Panc1 (cell line): ENCODE measurements at regions not wholly inside any gene's neighbourhood (a gene's known extent, or its start where the extent isn't known, plus 50 kb on each side); places are given as distances from the start of the nearest gene placed in this dataset.

Source experiments
- ATAC-seq: fragments of 200-7000 bp; cut with Tn5 transposase; 2 replicates; pipeline ENCODE4 v1.9.1; 2020; ENCODE audit warnings: mild to moderate bottlenecking, moderate library complexity
- BruUV-seq: library from RNA; stranded (reverse); fragments of 400-500 nt; replicated peaks from 2 replicates; lab custom pipeline; 2021; lab: Mats Ljungman, UMichigan
- CTCF ChIA-PET: fragments of 300-600 bp; sonication (Branson Sonifier 250); formaldehyde crosslinking; loops from one replicate; lab custom pipeline; 2022; ENCODE audit warnings: antibody characterized with exemption; lab: Charles Lee
- POLR2A ChIA-PET: fragments of 300-600 bp; sonication (Branson Sonifier 250); formaldehyde crosslinking; loops from one replicate; lab custom pipeline; 2022; ENCODE audit warnings: antibody characterized with exemption; lab: Charles Lee
- DNase-seq: peaks from one replicate; pipeline ENCODE4 v3.0.0-alpha.2; 2010; ENCODE audit warnings: low read depth, low spot score
- H3K27ac ChIP-seq: 2 replicates; pipeline ENCODE4 v1.5.1; 2011; ENCODE audit warnings: mild to moderate bottlenecking, low read length, inconsistent platforms
- H3K27me3 ChIP-seq: fragments of 200-500 bp; sonication (Bioruptor generic); 2 replicates; pipeline ENCODE4 v1.6.0; 2014; ENCODE audit warnings: low read length, inconsistent platforms; ENCODE audit not compliant: control insufficient read depth, insufficient read depth
- H3K36me3 ChIP-seq: fragments of 200-500 bp; sonication (Bioruptor generic); 2 replicates; pipeline ENCODE4 v1.5.1; 2014; ENCODE audit warnings: inconsistent platforms, mild to moderate bottlenecking, low read length, moderate library complexity; ENCODE audit not compliant: control insufficient read depth, insufficient read depth
- H3K4me1 ChIP-seq: 2 replicates; pipeline ENCODE4 v1.5.1; 2011; ENCODE audit warnings: inconsistent platforms, mild to moderate bottlenecking, low read length, moderate library complexity; ENCODE audit not compliant: control insufficient read depth, insufficient read depth
- H3K4me3 ChIP-seq, 2 experiments: 2 replicates each; pipeline ENCODE4 v1.5.1; 2011 to 2012; ENCODE audit warnings: low read depth in 2 of 2, low read length in 2 of 2, mild to moderate bottlenecking in 2 of 2, inconsistent platforms in 1 of 2, moderate library complexity in 1 of 2
- H3K9me3 ChIP-seq: fragments of 200-500 bp; sonication (Bioruptor generic); 2 replicates; pipeline ENCODE4 v1.5.1; 2014; ENCODE audit warnings: low read depth, mild to moderate bottlenecking, inconsistent platforms, low read length, moderate library complexity; ENCODE audit not compliant: control insufficient read depth, insufficient read depth
- CTCF ChIP-seq: fragments of 450-650 bp; IDR thresholded peaks from 2 replicates; pipeline ENCODE4 v1.5.1; 2017; ENCODE audit warnings: mild to moderate bottlenecking
- POLR2AphosphoS5 ChIP-seq: IDR thresholded peaks from 2 replicates; pipeline ENCODE4 v1.6.1; 2012; ENCODE audit warnings: mild to moderate bottlenecking, low read depth, low read length, moderate library complexity
- REST ChIP-seq, 2 experiments: IDR thresholded peaks; 2 replicates each; pipeline ENCODE4 v1.6.1; 2011 to 2012; ENCODE audit warnings: low read depth in 2 of 2, control low read depth in 1 of 2, low read length in 1 of 2, mild to moderate bottlenecking in 1 of 2, moderate library complexity in 1 of 2; ENCODE audit not compliant: insufficient read depth in 1 of 2
- SIN3A ChIP-seq: IDR thresholded peaks from 2 replicates; pipeline ENCODE4 v1.6.1; 2012; ENCODE audit warnings: low read depth, mild to moderate bottlenecking, low read length, moderate library complexity, borderline replicate concordance; ENCODE audit not compliant: insufficient read depth
- TCF7L2 ChIP-seq: IDR thresholded peaks from 2 replicates; pipeline ENCODE4 v1.6.1; 2011; ENCODE audit warnings: mild to moderate bottlenecking, low read depth, low read length, inconsistent platforms
- in situ Hi-C: cut with HindIII; loops from 2 replicates; pipeline ENCODE4 v1.10.0; 2016; ENCODE audit warnings: low sequenced_read_pairs, low pct_unique_long_range_greater_than_20kb
- intact Hi-C: fragments of 100-400 bp; cut with micrococcal nuclease; formaldehyde crosslinking; loops from one replicate; pipeline ENCODE4 v1.10.0; 2022; ENCODE audit not compliant: unreplicated experiment

- Histone ChIP-seq H3K9me3 (no peaks in the 10 kb centered on the region), H3K4me1 (no peaks in the 10 kb centered on the region), H3K4me3 (no peak overlapping the region), H3K36me3 (no peaks in the 10 kb centered on the region), H3K27ac (no peak overlapping the region), H3K27me3 (no peaks in the 10 kb centered on the region)
- TF ChIP-seq REST (IDR thresholded peaks at IDR 0.05; ENCODE audit: insufficient read depth in 1 of 2, low read depth in 2 of 2, low read length in 1 of 2) (no peak), CTCF (no peak), POLR2AphosphoS5 (no peak), TCF7L2 (no peak), SIN3A (no peak)
- DNase-seq = no peak
- in situ Hi-C loops (no loop called here), intact Hi-C loops (no loop called here)
- ChIA-PET POLR2A (no interaction called here), CTCF (no interaction called here)
- no TSS peak for BruUV-seq
- ATAC-seq = no peak
Observed at GRCh38 chrX:6832619-6833018, 297.7 kb upstream of the VCX3A start.

GRCh38 chrX:6826856-6827255 is 291.9 kb upstream of the VCX3A start:
- TF ChIP-seq SIN3A (no peak), TCF7L2 (no peak), CTCF (no peak), REST (IDR thresholded peaks at IDR 0.05; ENCODE audit: insufficient read depth in 1 of 2, low read depth in 2 of 2, low read length in 1 of 2) (no peak), POLR2AphosphoS5 (no peak)
- intact Hi-C loops (no loop called here), in situ Hi-C loops (no loop called here)
- Histone ChIP-seq H3K4me3 (no peak overlapping the region), H3K27ac (no peak overlapping the region), H3K9me3 (no peaks in the 10 kb centered on the region), H3K36me3 (no peaks in the 10 kb centered on the region), H3K27me3 (no peaks in the 10 kb centered on the region), H3K4me1 (no peaks in the 10 kb centered on the region)
- CTCF ChIA-PET = no interaction called here
- ATAC-seq = no peak
- POLR2A ChIA-PET = no interaction called here
- DNase-seq = no peak
- BruUV-seq = no TSS peak
